Hematopoietic multipotent progenitor cell treated with erythropoietin and hydrocortisone succinate and interleukin-3 and kit ligand, for 6 days (in vitro differentiated cells): ENCODE measurements at regions not wholly inside any gene's neighbourhood (a gene's known extent, or its start where the extent isn't known, plus 50 kb on each side); places are given as distances from the start of the nearest gene placed in this dataset.
A peak's percentile ranks its signal among the peaks of the same experiment; 100 is the strongest.
"Not testable (repeated sequence)": the region's sequence is repeated elsewhere in the genome, so short reads cannot be mapped to it uniquely, and the experiment has no call there.

Source experiments
- DNase-seq: peaks from one replicate; pipeline ENCODE4 v3.0.0-alpha.2; 2015

DNA sequence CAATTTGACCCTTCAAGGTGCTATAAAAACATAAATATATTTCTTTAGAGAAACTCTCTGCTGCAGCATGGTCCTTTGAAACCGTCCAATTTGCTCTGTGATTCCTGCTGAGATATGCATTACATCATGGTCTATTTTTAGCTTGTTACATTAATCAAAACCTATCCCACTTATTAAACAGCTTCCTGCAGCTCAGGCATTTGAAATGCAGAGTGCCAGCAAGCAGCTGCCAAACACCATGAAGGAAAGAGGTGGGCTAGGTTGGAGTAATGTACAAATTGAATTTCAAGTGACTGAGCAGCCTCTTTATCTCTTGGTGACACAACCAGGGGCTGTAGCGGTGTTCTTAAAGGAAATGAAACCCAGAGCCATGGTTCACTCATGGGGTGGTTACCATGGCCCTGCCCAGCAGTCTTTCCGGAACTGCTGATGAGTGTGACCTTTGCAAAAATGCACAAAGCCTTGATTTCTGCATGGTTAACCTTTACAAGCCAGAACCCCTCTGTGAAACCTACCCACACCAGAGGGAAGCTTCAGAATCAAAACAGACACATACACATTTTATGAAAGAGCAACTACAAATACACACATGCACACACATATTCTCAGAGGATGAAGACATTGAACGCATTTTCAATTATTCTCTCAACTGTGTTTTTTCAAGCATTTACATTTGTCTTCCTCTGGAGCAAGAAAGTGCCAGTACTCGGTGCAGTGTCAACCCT lies 155.8 kb upstream of the ZNF608 start:
- DNase-seq, result peak; percentile 64

DNA sequence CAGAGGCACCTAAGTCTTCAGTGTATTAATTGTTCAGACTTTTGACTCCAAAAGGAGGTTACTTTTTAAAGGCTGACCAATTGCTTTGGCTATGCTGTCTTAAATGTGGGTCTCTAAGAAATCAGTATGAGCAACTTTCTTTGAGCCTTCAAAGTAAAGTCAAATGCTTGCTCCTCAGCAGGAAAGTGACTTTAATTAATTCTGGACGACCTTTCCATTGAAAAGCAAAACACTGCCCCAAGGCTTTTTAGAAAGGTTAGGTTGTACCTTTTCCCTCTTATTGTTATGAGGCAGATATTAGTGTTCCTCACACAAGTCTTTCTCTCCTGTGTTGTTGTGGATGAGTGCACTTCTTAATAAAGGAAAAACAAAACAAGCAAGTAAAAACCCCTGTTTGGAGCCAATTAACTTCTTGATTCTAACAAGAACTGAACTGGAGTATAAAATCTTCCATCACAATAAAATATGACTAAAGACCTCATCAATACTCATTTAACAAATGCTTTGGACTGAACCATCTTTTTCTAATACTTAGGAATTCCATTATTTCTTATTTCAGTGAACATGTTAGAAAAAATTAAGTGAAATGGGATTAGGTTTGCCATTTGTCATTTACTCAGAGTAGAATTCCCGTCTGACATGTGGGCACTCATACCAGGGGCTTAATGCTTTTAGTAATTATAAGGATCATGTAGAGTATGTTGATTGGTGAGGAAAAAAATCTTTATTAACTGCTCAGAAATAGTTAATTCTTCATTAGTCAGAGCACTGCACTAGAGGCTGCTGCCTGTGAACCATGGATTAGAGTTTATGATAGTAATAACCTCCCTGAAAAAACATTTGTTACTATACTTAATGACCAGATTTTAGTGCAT lies 159.1 kb upstream of the ZNF608 start:
- DNase-seq, result no peak

DNA sequence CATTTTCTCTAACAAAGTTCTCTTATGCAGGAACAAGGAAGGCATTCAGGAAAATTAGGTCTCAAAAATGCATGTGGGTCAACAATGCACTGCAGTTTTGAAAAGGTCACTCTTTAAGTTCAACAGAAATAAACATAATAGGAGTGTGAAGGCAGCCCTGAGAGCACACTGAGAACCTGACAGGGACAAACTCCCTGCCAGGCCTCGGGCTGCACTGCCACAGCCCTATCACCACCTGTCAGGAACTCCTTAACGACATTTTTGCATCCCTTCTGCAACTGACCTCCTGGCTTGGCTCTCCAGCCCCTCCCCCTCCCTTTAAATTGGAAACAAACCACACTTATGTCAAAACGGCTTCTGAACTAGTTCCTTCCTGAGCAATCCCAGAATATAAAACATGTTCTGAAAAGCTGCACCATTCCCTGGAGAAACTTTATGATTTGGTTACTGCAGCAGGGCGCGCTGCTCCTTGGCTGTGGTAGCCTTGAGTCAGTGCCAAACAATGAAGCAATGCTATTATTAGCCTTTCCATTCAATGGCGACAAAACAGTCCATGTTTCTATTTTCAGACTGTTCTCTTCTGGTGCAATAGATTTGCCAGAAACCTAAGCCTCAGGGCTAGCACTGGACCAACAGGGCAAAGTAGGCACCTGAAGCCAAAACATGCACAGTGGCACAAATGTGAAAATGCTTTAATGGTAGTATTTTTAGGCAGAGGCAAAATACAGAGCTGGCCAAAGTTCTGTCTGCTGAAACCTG lies 160.1 kb upstream of the ZNF608 start:
- peak; percentile 40 for DNase-seq

DNA sequence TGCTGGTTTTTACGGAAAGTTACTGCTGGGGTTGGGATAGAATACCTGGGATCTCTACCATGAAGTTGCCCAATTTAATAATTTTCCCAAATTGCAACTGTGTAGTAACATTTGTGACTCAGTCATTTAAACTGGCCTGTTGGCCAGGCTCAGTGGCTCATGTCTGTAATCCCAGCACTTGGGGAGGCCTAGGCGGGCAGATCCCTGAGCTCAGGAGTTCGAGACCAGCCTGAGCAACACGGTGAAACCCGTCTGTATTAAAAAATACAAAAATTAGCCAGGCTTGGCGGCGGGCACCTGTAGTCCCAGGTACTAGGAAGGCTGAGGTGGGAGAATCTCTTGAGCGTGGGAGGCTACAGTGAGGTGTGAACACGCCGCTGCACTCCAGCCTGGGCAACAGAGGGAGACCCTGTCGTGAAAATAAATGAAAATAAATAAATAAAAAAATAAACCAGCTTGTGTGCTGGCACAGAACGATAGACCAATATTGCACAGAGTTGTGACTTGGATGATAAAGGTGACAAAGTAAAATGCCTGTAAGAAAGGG lies 160.7 kb upstream of the ZNF608 start:
- no peak for DNase-seq

DNA sequence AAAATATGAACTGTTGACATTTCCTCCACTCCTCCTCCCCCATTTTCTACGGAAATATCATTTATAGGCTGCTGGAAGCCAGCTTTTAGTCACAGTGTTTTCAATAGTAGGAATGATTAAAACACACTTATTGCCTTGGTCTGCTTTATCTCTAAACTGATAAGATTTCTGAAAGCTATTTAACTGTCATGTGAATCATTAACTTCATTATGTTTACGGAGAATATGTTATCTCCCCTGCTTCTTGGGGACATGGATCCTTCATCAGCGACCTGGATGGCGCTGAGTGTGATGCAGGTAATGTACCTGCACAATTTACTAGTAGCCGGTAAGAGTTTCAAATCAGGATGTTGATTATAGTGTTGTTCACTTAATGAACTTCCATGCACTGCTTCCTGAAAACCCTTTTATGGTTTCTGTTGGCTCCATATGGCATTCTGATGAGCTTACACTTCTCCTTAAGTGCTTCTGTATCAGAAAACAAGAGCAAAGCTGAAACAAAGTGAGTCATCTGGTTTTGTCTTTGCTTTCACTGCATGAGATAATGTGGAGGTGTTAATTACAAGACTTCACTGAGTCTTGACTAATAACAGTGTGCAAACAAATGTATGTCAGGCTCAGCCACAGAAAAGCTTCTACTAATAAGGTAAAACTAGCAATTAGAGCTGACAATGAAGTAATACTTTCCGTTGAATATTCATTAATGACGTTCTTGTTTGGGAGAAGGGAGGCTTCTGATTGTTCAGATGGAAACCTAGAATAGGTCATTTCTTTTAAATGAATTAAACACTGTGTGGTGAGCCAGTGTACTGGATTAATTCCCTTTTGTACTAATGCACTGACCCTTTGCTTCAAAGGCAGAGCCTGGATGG lies 162.4 kb upstream of the ZNF608 start:
- DNase-seq, result no peak

DNA sequence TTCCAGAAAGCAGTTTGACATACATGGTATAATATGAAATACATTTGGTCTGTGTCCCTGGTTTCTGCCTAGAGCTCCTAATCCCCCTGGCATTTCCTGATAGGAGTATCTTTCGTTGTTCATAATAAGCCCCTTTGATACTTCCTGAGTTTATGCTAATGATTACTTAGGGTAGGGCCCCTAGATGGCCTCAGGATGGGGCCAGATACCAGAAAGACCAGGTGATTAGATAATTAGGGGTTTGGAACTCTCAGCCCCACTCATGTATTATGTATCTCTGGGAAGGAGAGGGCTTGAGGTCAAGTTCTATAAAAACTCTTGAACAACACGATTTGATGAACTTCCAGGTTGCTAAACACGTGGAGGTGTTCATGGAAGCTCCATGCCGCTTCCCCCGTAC lies 163.3 kb upstream of the ZNF608 start:
- DNase-seq, result no peak

DNA sequence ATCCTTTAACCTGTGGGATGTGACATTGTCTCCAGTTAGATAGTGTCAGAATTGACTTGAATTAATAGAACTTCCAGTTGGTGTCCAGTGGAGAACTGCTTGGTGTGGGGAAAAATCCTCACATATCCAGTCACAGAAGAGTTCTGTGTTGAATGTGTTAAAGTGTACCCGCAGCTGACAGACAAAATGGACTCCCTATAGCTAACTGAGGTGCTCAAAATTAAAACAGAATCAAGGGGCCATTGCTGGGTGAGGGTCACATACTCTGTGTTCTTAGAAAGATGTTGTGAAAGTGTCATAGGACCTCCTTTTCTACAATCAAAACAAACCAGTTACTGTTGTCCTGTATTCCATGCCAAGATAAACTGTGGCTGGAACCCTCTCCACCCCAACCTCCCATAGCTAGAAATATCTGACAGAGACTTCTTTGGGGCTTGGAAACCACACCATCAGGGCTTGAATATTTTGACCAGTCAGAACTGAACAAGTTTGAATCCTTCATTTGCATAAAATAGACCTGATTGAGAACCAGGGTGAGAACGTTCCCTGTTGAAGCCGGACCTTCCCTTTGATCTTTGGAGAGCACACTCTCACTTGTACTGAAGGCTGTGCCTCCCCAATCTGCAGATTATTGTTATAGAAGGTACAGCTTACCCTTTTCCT lies 164.0 kb upstream of the ZNF608 start:
- DNase-seq, result no peak

DNA sequence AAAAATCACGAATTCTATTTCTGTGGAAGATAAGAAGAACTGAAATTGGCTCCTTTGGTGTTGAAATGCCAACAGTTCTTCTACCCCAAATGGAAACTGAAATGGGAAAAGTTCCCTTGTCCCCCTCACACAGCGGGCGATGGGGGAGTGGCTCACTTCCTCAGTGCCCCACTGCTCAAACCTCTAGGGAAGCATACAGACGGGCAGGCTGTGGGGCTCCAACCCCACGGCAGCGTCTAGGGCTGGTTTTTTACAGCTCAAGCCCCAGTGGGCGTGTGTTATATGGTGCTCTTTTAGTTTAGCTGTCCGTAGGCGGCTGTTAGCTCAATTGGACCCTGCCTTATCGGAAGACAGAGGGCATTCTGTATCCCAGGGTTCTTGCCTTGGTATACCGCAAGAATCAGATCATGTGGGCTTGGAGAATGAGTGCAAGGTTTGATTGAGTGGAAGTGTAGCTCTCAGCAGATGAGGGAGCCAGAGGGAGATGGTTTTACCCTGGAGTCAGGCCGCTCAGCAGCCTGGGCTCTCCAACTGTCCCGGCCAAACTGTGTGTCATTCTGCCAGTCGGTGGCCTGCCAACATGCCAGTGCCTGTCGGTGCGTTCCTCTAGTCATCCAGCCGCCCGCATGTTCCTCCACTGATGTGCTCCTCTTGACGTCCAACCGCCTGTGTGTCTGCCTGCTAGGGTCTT lies 166.3 kb upstream of the ZNF608 start:
- no peak for DNase-seq

DNA sequence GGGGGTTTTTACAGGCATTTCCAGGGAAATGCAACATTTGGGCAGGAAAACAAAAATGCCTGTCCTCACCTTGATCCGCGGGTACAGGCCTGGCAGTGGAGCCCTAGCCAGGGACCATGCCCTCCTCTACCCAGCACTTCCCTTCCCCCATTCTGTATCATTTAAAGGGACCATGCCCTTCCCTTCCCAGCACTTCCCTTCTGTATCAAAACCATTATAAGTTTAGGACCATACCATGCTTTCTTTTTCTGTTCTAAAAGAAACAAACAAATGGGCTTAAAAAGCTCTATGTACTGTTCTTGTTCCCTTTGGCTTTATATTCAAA lies 166.9 kb upstream of the ZNF608 start:
- DNase-seq, result no peak

DNA sequence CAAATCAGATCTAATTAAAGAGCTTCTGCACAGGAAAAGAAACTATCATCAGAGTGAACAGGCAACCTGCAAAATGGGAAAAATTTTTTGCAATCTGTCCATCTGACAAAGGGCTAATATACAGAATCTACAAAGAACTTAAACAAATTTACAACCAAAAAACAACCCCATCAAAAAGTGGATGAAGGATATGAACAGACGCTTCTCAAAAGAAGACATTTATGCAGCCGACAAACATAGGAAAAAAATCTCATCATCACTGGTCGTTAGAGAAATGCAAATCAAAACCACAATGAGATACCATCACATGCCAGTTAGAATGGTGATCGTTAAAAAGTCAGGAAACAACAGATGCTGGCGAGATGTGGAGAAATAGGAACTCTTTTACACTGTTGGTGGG lies 169.9 kb upstream of the ZNF608 start:
- not testable (repeated sequence) for DNase-seq

DNA sequence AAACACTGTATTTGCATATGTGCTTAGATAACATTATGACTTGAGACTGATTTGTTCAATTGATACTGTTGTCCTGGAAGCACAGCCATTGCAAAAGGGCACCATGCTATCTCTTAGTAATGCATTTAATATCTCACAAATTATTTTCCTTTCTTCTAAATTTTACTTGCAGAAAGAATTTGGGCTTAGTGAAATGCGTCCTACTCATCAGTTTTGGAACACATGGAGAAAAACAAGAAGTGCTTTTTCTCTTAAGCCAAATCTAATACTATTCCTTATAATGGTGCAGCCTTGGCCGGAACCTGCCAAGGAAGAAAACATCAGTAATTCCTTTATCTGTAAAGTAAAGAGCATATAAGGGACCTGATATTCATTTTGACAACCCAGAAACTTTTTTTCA lies 172.2 kb upstream of the ZNF608 start:
- no peak for DNase-seq

DNA sequence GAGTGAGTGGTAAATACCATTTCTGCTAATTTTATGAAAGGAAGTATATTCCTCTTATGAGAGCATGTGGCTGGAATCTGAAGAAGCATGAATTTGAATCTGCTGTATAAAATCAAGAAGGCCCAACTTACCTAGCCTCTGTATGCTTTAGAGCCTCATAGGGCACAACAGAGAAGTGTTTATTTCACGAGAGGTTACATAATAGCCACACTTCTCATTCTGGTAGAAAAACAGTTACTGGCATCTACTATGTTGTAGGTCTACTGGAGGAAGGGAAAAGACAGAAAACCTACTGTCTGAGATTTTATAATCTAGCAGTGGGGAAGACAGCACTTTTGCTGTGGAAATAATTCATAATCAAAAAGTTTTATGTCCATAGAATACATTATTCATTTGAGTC lies 172.6 kb upstream of the ZNF608 start:
- peak; percentile 8 for DNase-seq

DNA sequence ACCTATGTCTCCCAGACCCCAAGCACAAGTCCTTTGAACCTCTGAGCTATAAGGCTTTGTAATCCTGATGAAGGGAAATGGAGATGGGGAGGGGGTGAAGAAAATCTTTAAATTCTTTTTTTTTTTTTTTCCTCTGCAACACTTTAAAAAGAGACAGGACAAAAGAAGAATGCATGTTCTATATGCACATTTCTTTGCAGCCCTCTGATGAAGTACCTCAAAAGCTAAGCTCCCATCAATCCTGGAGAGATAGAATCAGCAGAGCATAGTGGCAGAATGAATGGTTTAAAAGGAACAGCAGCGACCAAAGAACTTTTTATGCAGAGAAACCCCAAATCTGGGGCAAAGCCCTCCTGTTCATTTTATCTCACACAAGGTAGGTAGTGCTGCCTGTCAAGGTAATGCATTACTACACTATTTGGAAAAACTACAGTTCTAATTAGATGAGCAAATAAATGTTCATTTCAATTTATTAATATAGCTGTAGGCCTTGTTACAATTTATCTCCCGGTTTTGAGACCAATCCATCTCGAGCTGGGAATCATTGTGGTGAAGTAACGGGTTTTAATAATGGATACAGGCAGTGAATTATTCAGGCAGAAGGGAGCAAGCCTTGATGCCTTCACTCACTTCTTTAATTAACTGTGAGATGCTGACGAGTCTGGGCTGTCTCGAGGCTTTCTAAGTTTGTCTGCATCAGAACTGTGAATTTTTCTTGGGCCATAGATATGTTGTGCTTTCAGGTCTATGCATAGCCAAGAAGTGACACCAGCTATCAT lies 173.5 kb upstream of the ZNF608 start:
- DNase-seq, result no peak

DNA sequence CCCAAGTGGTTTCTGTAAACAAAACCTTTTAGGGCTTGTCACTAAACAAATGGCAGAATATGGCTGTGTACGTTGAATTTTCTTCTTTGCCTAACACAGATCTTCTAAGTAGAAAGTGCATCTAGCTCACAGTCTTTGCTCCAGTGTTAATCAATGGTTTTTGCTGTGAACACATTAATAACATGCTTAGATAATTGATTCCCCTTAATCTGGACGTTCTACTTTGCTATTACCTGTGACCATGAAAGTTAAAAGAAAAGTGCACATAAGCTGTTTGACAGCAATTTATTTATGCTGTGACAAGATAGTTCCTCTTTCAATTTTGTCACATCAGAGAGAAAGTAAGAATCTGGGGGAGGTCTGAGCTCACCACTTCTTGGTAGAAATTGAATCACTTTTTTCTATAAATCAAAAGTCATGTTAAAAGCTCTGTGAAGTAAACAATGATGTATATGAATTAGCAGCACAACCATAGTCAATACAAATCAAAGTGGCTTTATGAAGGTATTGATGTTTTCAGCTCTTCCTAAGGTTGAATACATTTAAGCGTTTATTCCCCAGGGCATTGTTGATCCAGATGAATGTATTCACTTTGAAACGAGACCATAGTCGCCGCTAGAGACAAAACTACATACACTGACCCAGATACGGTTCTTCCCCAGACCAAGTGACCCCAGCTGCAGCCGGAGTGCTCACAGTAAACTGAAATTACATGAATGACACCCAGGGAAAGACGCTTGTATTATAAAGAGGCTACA lies 174.6 kb upstream of the ZNF608 start:
- no peak for DNase-seq

DNA sequence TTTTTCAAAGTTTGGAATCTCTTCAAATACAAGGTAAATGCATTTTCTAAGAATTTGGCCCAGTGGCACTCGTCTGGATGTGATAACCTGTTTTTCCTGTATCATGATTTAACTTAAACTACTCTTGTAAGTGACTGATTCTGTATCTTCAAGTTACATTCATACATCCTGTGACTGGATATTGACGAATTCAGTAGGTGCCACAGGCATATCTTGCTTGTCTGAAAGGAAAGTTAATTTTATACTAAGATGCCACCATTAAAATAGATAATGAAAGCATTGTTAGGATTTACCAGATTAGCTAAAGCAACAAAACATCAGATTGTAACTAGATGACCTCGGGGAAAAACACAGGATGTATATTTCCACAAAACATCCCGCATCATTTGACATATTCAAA lies 175.3 kb upstream of the ZNF608 start:
- DNase-seq, result no peak

DNA sequence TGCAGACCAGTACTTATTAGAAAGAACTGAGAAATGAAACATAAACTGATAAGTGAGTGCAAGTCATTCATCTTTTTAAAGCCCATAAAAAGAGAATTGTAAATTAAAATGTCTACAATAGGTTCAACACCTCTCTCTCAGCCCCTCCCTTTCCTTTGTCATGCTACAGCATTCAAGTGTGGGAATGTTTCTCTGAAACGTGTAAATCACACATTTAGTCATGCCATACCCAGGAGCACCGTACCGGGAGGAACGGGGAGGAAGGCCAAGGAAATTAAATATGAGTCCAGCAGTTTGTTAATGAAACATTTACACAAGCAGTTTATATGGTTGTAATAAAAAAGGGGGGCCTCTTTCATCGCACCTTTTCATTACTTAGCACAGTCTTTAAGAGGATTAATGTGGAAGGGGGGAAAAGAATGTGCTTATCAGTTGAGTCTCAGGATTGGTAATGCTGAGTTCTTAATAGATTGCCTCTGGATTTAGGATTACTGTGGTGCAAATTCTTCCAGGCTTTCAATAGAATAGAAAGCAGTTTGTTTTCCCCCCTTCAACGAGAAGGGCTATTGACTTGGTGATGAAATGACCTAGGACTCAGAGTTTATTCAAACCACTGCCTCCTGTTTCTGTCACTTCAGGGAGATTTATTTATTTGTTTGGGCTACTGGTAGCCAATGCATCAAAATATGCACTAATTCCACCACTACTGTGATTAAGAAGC lies 176.0 kb upstream of the ZNF608 start:
- no peak for DNase-seq

DNA sequence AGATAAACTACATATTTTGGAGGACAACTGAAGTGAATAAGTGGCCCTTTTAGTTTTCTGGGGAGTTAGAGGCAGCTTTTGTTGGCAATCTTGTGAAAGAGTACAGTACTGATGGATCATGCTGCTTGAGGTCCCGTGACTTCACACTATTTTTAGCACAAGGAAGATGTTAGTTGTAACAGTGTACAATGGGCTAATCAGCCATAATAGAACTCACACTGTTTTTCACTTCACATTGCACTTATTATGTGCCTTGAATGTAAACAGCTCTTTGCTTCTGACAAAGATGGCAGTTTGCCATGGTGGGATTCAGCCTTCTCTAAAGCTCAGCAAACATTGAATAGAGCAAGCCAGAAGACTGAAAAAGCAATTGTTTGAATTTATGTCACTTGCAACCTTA lies 176.7 kb upstream of the ZNF608 start:
- no peak for DNase-seq

DNA sequence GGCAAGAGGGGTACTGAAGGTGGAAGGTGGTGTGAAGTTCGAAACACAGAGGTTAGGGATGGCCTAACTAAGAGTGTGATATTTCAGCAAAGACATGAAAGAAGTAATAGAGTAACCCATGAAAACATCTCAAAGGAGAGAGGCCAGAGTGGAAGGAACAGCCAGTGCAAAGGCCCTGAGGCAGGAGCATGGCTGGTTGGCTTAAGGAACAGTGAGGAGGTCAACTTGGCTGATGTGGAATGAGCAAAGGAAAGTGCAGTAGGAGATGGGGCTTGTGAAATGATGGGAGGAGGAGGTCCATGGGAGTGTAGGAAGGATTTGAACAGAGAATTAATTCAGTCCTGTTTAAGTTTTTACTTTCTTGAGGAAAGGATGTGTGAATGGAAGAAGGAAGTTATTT lies 178.3 kb upstream of the ZNF608 start:
- no peak for DNase-seq

DNA sequence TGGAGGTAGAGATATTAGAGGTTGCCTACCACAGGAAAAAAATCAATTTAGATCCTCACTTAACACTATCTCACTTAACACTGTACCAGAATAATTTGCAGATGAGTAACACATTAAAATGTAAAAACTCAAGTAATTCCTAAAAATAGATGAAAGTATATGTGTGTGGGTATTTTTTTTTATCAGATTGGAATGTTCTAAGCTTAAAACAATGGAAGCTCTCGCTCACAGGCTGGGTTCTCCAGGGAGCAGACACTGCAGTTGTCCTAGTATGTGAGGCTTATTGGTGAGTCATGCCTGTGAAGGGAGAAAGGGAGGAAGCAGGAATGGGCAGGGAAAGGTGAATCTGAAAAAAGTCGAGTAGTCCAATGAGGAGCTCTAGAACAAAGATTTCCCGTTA lies 181.3 kb upstream of the ZNF608 start:
- no peak for DNase-seq
